GM12891 (cell line): ENCODE measurements at regions not wholly inside any gene's neighbourhood (a gene's known extent, or its start where the extent isn't known, plus 50 kb on each side); places are given as distances from the start of the nearest gene placed in this dataset.

Experiments
- PAX5 ChIP-seq: IDR thresholded peaks from 2 replicates; pipeline ENCODE4 v1.6.1; 2011; ENCODE audit warnings: low read length, moderate library complexity, mild to moderate bottlenecking; ENCODE audit not compliant: insufficient read depth, severe bottlenecking
- POLR2A ChIP-seq: IDR thresholded peaks from 2 replicates; pipeline ENCODE4 v1.6.1; 2011; ENCODE audit warnings: low read depth, low read length, control low read depth
- POLR2AphosphoS5 ChIP-seq: IDR thresholded peaks from 2 replicates; pipeline ENCODE4 v1.6.1; 2011; ENCODE audit warnings: low read depth, low read length, control low read depth
- POU2F2 ChIP-seq: IDR thresholded peaks from 2 replicates; pipeline ENCODE4 v1.6.1; 2011; ENCODE audit warnings: low read depth, mild to moderate bottlenecking, control low read depth, low read length, moderate library complexity
- SPI1 ChIP-seq: IDR thresholded peaks from 2 replicates; pipeline ENCODE4 v1.6.1; 2011; ENCODE audit warnings: low read depth, low read length, control low read depth
- TAF1 ChIP-seq: IDR thresholded peaks from 2 replicates; pipeline ENCODE4 v1.6.1; 2011; ENCODE audit warnings: low read depth, low read length, control low read depth

DNA sequence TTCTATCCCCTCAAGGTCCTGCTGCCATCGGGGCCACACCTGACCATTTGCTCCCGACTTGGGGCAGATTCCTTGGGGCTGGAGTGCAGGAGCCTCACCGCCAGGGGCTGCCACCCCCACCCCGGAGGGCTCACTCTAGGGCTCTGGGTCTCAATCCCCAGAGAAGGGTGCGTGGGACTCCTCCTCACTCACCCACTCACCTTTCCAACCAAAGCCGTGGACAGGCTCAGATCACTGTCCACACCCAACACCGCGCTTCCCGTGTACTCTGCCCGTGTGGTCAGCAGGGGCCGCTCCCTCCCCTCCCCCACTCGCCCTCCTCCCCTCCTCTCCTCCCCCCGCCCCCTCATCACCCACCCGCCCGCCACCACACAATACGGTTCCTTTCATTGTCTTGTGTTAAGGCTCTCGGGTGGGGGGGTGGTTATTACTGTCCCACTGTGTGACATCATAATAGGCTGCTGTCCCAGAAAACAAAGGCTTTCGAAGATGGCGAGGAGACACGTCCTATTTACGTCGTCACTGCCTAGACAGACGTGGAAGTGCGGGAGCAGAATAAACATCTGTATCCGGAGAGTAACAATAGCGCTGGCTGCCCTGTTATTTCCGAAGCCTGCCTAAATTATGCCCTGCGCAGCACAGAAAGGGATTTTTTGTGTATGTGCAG lies 85.8 kb downstream of the YTHDF1 start:
- TF ChIP-seq POLR2A = no peak
- TF ChIP-seq POLR2AphosphoS5 = no peak
- no peak for TF ChIP-seq TAF1
- TF ChIP-seq SPI1 = no peak
- no peak for TF ChIP-seq PAX5
- no peak for TF ChIP-seq POU2F2
